HepG2 (cell line): ENCODE measurements at regions not wholly inside any gene's neighbourhood (a gene's known extent, or its start where the extent isn't known, plus 50 kb on each side); places are given as distances from the start of the nearest gene placed in this dataset.

Source experiments
- ATAC-seq: fragments of 200-7000 bp; cut with Tn5 transposase; 3 replicates; pipeline ENCODE4 v1.9.1; 2020; ENCODE audit warnings: mild to moderate bottlenecking, moderate library complexity
- BruUV-seq: library from RNA; stranded (reverse); fragments of 400-500 nt; replicated peaks from 2 replicates; lab custom pipeline; 2021; lab: Mats Ljungman, UMichigan
- CTCF ChIA-PET: fragments of 300-600 bp; formaldehyde crosslinking; extraction: SDS; loops from one replicate; lab custom pipeline; 2021; ENCODE audit warnings: low total read pairs, inconsistent platforms, low intra/inter-chr PET ratio; lab: Yijun Ruan, JAX
- POLR2A ChIA-PET: fragments of 350-600 bp; sonication (Branson Sonifier 250); formaldehyde crosslinking; loops from one replicate; lab custom pipeline; 2020; ENCODE audit warnings: antibody characterized with exemption, inconsistent platforms; lab: Yijun Ruan, JAX
- DNase-seq: peaks from one replicate; pipeline ENCODE4 v3.0.0-alpha.2; 2015; ENCODE audit warnings: low spot score
- FAIRE-seq: peaks from 3 replicates; lab custom pipeline; 2011; peaks lifted over from hg19 to GRCh38; lab: Jason Lieb, UNC
- H2AFZ ChIP-seq: one replicate; pipeline ENCODE4 v1.6.1; 2011; ENCODE audit warnings: low read length, inconsistent platforms
- H3K27ac ChIP-seq: fragments of 300-600 bp; 3 replicates; pipeline ENCODE4 v1.8.0; 2011; ENCODE audit warnings: mixed run types, mild to moderate bottlenecking, mixed read lengths, low read length, inconsistent platforms; ENCODE audit not compliant: insufficient read depth; ENCODE audit errors: extremely low read length
- H3K27me3 ChIP-seq, 2 experiments: fragments of 200-600 bp in 1 of 2; 2 replicates in 1 of 2; 3 replicates in 1 of 2; pipeline versions ENCODE4 v1.6.0 to v1.8.0; 2011; ENCODE audit warnings: low read length in 2 of 2, mild to moderate bottlenecking in 2 of 2, moderate library complexity in 2 of 2, inconsistent platforms in 1 of 2; ENCODE audit not compliant: insufficient read depth in 2 of 2, control insufficient read depth in 1 of 2
- H3K36me3 ChIP-seq, 2 experiments: fragments of 200-600 bp in 1 of 2; replicated peaks in 1 of 2; 2 replicates in 1 of 2; 3 replicates in 1 of 2; pipeline versions ENCODE4 v1.5.1 to v1.8.0; 2011; ENCODE audit warnings: low read length in 2 of 2, inconsistent platforms in 1 of 2; ENCODE audit not compliant: insufficient read depth in 2 of 2, control insufficient read depth in 1 of 2
- H3K4me1 ChIP-seq: 2 replicates; pipeline ENCODE4 v1.5.1; 2012; ENCODE audit warnings: low read length, inconsistent platforms; ENCODE audit not compliant: insufficient read depth
- H3K4me2 ChIP-seq: 2 replicates; pipeline ENCODE4 v1.6.0; 2011; ENCODE audit warnings: low read depth, low read length, inconsistent platforms
- H3K4me3 ChIP-seq, 3 experiments: fragments of 200-600 bp in 1 of 3; sonication (generic), shearing (Covaris generic) in 1 of 3; replicated peaks in 1 of 3; 2 replicates each; pipeline ENCODE4 v1.5.1; 2011 to 2016; ENCODE audit warnings: low read length in 3 of 3, inconsistent platforms in 2 of 3, low read depth in 2 of 3, mild to moderate bottlenecking in 2 of 3, control low read depth in 1 of 3, mixed read lengths in 1 of 3; ENCODE audit not compliant: insufficient read depth in 1 of 3
- H3K79me2 ChIP-seq: one replicate; pipeline ENCODE4 v1.6.1; 2011; ENCODE audit warnings: low read length, inconsistent platforms; ENCODE audit not compliant: insufficient read depth
- H3K9ac ChIP-seq: 2 replicates; pipeline ENCODE4 v1.6.0; 2011; ENCODE audit warnings: mild to moderate bottlenecking, low read depth, low read length, inconsistent platforms; ENCODE audit not compliant: insufficient read depth
- H3K9me3 ChIP-seq: 2 replicates; pipeline ENCODE4 v1.5.1; 2012; ENCODE audit warnings: mild to moderate bottlenecking, low read length
- H4K20me1 ChIP-seq: 2 replicates; pipeline ENCODE4 v1.6.0; 2011; ENCODE audit warnings: inconsistent platforms, mild to moderate bottlenecking, low read length, moderate library complexity; ENCODE audit not compliant: insufficient read depth
- BRF2 ChIP-seq: sonication (generic); formaldehyde crosslinking; IDR thresholded peaks from 2 replicates; pipeline ENCODE4 v1.8.1; 2022; ENCODE audit warnings: mild to moderate bottlenecking, missing genetic modification reagents
- HOMEZ ChIP-seq: IDR thresholded peaks from 2 replicates; pipeline ENCODE4 v1.6.1; 2016; ENCODE audit warnings: low read depth
- KLF13 ChIP-seq: sonication (generic); formaldehyde crosslinking; IDR thresholded peaks from 2 replicates; pipeline ENCODE4 v1.4.0; 2020; ENCODE audit warnings: mild to moderate bottlenecking, missing genetic modification reagents
- LRRFIP1 ChIP-seq: sonication (generic); formaldehyde crosslinking; conservative IDR thresholded peaks from 2 replicates; pipeline ENCODE4 v1.4.0; 2020; ENCODE audit warnings: missing genetic modification reagents
- NONO ChIP-seq, 2 experiments: fragments of 450-650 bp in 1 of 2; sonication (generic) in 1 of 2; formaldehyde crosslinking in 1 of 2; IDR thresholded peaks in 1 of 2; conservative IDR thresholded peaks in 1 of 2; 2 replicates each; pipeline versions ENCODE4 v1.6.1 to v1.8.0; 2017 to 2022; ENCODE audit warnings: mild to moderate bottlenecking in 1 of 2, missing genetic modification reagents in 1 of 2, moderate library complexity in 1 of 2
- SOX13 ChIP-seq, 3 experiments: fragments of 450-650 bp in 1 of 3; sonication (generic) in 1 of 3; formaldehyde crosslinking in 1 of 3; IDR thresholded peaks in 2 of 3; conservative IDR thresholded peaks in 1 of 3; 2 replicates each; pipeline versions ENCODE4 v1.5.0 to v1.6.1; 2016 to 2020; ENCODE audit warnings: antibody characterized with exemption in 1 of 3, mild to moderate bottlenecking in 1 of 3, missing compliant biosample characterization in 1 of 3, missing genetic modification reagents in 1 of 3, moderate library complexity in 1 of 3
- THAP8 ChIP-seq: sonication (generic); formaldehyde crosslinking; IDR thresholded peaks from 2 replicates; pipeline ENCODE4 v1.5.1; 2020; ENCODE audit warnings: missing genetic modification reagents, mild to moderate bottlenecking, borderline replicate concordance
- ZFP91 ChIP-seq: sonication (generic); formaldehyde crosslinking; IDR thresholded peaks from 2 replicates; pipeline ENCODE4 v1.9.0; 2022; ENCODE audit warnings: missing genetic modification reagents, mild to moderate bottlenecking, borderline replicate concordance
- WGBS: methylation state at CpG from one replicate; pipeline ENCODE4 v1.1.6; 2017; ENCODE audit warnings: low lambda C conversion rate; 5-methylcytosine and 5-hydroxymethylcytosine counted together
- in situ Hi-C: cut with HindIII; loops from 2 replicates; pipeline ENCODE4 v1.10.0; 2017; ENCODE audit warnings: low pct_unique_long_range_greater_than_20kb; ENCODE audit not compliant: extremely low pct_ligation_motif_present
- intact Hi-C: fragments of 100-400 bp; cut with micrococcal nuclease; formaldehyde crosslinking; loops from one replicate; pipeline ENCODE4 v1.10.0; 2022; ENCODE audit not compliant: unreplicated experiment

- POLR2A ChIA-PET: no interaction called here
Measured at GRCh38 chr1:57721001-57721400, 297.1 kb upstream of the DAB1 start.

GRCh38 chr1:57719274-57719673 lies 295.4 kb upstream of the DAB1 start:
- H3K36me3 ChIP-seq: no peaks in the 10 kb centered on the region
- no peak overlapping the region for H3K4me2 ChIP-seq
- in situ Hi-C loops: no loop called here
- DNase-seq (no peak), ATAC-seq (no peak), FAIRE-seq (no peak)
- no TSS peak for BruUV-seq
- no peak overlapping the region for H2AFZ ChIP-seq
- CTCF ChIA-PET: no interaction called here
- intact Hi-C loops: no loop called here
- H4K20me1 ChIP-seq: no peaks in the 10 kb centered on the region
- no peaks in the 10 kb centered on the region for H3K27me3 ChIP-seq
- POLR2A ChIA-PET: no interaction called here
- no peak overlapping the region for H3K4me3 ChIP-seq
- no peaks in the 10 kb centered on the region for H3K4me1 ChIP-seq
- H3K9ac ChIP-seq: no peak overlapping the region
- no peaks in the 10 kb centered on the region for H3K79me2 ChIP-seq
- 3% methylated on average over 5 of the region's 5 CpGs for WGBS
- H3K9me3 ChIP-seq: no peaks in the 10 kb centered on the region
- H3K27ac ChIP-seq: no peak overlapping the region
- TF ChIP-seq SOX13 (IDR thresholded peaks at IDR 0.05): no peak
- no peak for TF ChIP-seq SOX13 (CRISPR knock-in tag; conservative IDR thresholded peaks at IDR 0.05 in 1 of 2, IDR thresholded peaks at IDR 0.05 in 1 of 2)
- TF ChIP-seq LRRFIP1 (CRISPR knock-in tag): no peak
- no peak for TF ChIP-seq NONO (IDR thresholded peaks at IDR 0.05)
- TF ChIP-seq NONO (CRISPR knock-in tag; conservative IDR thresholded peaks at IDR 0.05): no peak
- TF ChIP-seq KLF13 (CRISPR knock-in tag): no peak
- TF ChIP-seq THAP8 (CRISPR knock-in tag): no peak
- no peak for TF ChIP-seq HOMEZ (CRISPR knock-in tag)
- no peak for TF ChIP-seq ZFP91 (CRISPR knock-in tag)

More at GRCh38 chr1:57721001-57721400, 297.1 kb upstream of the DAB1 start:
- ATAC-seq (no peak), DNase-seq (no peak), FAIRE-seq (no peak)
- intact Hi-C loops (no loop called here), in situ Hi-C loops (no loop called here)
- no peaks in the 10 kb centered on the region for H3K79me2 ChIP-seq
- no peak for TF ChIP-seq BRF2 (CRISPR knock-in tag)
- no peaks in the 10 kb centered on the region for H4K20me1 ChIP-seq
- H3K27me3 ChIP-seq: no peaks in the 10 kb centered on the region
- CTCF ChIA-PET: no interaction called here
- H3K4me2 ChIP-seq: no peak overlapping the region
- no peaks in the 10 kb centered on the region for H3K9me3 ChIP-seq
- WGBS: 0% methylated on average over 2 of the region's 2 CpGs
- H3K27ac ChIP-seq: no peak overlapping the region
- H3K4me1 ChIP-seq: no peaks in the 10 kb centered on the region
- no TSS peak for BruUV-seq
- no peaks in the 10 kb centered on the region for H3K36me3 ChIP-seq
- no peak overlapping the region for H3K9ac ChIP-seq
- H3K4me3 ChIP-seq: no peak overlapping the region
- H2AFZ ChIP-seq: no peak overlapping the region
